ENCODE measurements at regions not wholly inside any gene's neighbourhood (a gene's known extent, or its start where the extent isn't known, plus 50 kb on each side); places are given as distances from the start of the nearest gene placed in this dataset.

DNA sequence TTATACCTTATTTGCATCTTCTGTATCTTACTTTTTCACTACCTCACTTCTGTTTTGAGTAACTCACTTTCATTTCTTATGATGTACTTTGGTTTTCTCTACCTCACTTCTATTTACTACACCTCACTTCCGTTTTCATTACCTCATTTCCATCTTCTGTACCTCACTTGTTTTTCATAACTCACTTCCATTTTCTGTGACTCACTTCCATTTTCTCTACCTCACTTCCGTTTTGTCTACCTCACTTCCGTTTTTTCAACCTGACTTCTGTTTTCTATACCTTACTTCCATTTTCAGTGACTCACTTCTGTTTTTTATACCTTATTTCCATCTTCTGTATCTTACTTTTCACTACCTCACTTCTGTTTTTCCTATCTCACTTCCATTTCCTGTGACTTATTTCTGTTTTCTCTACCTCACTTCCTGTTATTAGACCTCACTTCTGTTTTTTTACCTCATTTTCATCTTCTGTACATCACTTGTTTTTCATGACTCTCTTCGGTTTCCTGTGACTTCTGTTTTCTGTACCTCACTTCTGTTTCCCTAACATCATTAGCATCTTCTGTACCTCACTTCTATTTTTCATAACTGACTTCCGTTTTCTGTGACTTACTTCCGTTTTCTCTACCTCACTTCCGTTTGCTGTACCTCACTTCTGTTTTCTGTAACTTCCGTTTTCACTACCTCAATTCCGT is 493.1 kb upstream of the AKR1E2 start:
- no peak for DNase-seq
- ATAC-seq (ENCODE audit: poor library complexity) = no peak
- intact Hi-C loops (cut with DNase I) = no loop called here

DNA sequence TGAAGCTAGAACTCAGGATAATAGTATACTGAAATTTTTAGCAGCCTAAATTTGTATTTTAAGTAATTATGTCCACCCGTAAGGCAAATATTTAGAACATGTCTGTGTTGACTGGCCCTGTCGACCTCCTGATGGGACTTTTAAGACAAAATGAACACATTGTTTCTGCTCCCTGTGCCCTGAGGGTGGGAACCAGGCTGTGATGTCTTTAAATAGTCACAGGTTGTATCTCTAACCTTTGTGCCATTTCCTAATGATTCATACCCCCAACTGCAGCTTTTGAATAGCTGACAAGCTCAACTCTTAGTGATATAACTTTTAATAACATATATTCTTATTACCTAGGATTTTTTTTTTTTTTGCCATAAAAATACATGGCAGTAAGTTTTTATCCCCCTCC is 494.9 kb upstream of the AKR1E2 start:
- DNase-seq (no peak), ATAC-seq (ENCODE audit: poor library complexity) (no peak)
- intact Hi-C loops (cut with DNase I) = no loop called here

DNA sequence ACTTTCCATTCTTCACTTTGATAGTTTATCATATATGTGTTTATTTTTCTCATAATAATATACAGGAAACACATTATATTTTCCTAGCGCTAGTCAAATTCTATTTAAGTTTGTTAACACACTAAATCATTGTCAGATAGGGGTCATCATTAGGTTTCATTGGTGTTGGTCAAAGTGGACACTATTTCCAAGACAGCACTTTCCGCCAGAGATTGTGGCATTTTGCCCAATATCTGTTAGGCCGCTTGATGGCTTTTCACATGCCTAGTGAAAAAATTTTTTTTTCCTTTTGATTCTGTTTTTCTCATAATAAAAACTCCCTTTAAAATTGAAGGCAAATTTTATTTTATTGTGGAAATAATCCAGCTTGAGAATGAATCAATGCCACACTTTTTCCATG is 495.4 kb upstream of the AKR1E2 start:
- intact Hi-C loops (cut with DNase I) = no loop called here
- ATAC-seq (ENCODE audit: poor library complexity) (no peak), DNase-seq (no peak)

DNA sequence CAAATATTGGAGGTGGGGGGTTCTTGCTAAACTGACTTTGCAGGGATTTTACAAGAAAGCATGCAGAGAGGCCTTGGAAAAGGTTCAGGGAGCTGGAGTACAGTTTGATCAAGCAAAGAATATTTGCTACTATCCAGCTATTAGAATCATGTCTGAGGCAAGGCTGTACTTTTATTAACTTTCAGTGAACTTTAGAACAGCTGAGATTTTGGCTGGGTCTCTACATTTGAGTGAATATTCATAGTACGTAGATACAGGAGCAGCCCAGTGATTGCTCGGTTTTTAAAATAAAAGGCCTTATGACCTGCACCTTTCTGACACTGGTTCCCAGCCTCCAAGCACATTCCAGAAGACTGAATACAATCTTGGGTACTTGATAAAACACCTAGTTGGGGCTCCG is 496.8 kb upstream of the AKR1E2 start:
- no peak for ATAC-seq (ENCODE audit: poor library complexity)
- no peak for DNase-seq
- intact Hi-C loops (cut with DNase I) = no loop called here

DNA sequence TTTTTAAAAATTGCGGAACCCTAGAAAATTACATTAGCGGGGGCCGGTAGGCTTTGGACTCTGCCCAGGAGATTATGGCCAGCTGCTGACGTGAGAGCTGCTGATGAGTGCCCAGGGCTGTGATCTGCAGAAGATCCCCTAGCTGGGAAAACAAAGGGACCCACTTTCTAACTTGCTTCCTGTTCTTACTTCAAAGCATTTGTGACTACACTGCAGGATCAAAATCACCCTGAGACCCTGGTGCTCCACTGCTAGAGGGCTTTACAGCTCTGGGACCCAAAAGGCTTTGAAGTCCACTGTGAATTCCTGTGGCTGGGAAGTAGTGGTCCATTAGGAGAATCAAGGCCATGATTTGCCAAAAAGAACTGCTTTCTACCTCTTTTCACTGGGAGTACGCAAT is 499.4 kb upstream of the AKR1E2 start:
- no peak for DNase-seq
- intact Hi-C loops (cut with DNase I) = no loop called here
- no peak for ATAC-seq (ENCODE audit: poor library complexity)

DNA sequence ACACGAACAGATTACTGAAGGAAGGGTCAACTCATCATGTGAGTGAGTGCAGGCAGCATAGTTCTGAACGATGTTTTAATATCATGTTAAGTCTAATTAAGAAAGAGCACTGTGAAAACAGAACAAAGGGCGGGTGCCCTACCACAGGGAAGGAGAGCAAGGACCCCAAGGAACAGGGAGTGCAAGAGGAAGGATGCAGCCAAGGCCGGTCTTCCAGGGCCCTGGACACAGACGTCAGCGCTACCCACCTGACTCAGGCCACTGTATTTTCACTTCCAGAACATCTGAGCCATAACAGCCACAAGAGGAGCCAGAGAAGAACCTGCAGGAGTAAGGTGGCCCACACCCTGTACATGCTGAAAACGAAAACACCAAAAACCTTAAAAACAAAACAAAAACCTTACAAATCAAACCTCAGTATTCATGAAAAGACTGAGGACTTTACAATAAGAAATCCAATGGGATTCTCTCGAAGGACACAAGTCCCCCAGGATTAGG is 506.1 kb upstream of the AKR1E2 start:
- intact Hi-C loops (cut with DNase I) = no loop called here
- ATAC-seq (ENCODE audit: poor library complexity) (no peak), DNase-seq (no peak)

DNA sequence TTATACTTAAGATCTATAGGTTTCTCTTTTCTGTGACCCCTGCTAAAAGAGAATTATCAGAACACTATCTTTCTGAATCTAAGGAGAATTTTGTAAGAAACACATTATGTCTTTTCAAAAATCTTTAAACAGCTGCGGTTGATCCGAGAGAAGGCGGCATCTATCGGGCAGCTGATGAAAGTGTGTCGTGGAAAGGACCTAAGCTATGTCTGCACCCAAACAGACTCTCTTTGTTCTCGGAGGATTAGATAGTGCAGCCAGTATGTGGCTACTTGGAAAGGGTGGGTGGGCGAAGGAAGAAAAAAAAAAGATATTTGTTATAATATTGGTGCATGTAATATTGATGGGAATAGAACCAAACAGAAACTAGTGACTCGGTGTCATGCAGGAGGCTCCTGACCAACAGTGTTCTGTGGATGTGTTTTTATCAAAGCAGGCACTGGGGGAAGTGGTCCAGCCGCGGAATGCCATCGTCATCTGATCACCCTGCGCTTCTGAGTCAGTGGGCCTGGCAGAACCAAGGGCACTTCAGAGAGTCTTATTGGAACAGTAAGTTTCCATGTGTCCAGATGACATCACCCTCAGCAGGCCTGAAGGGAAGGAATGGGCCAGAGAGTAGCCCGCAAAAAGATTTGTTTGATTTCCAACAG is 509.7 kb upstream of the AKR1E2 start:
- DNase-seq = peak; percentile 60
- intact Hi-C loops (cut with DNase I) = no loop called here
- ATAC-seq (ENCODE audit: poor library complexity) = peak; percentile 72

DNA sequence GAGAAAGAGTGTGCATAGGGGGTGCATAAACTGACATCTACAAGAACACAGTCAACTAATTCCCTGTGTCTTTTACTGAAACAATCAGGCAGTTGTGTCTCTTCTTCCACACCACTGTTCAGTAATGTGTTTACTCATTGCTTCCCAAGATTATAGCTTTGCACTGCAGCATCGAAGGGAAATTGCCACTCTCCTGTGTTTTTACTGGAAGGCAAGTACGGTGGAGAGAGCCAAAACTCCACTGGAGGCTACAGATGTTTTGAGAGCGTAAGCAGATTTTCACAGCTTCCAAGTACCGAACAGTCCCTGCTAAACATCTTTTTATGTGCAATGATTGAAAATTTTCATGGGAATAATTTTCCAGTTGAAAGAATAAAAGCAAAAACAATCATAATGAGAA is 510.5 kb upstream of the AKR1E2 start:
- ATAC-seq (ENCODE audit: poor library complexity) = peak; percentile 91
- no peak for DNase-seq
- intact Hi-C loops (cut with DNase I) = no loop called here

DNA sequence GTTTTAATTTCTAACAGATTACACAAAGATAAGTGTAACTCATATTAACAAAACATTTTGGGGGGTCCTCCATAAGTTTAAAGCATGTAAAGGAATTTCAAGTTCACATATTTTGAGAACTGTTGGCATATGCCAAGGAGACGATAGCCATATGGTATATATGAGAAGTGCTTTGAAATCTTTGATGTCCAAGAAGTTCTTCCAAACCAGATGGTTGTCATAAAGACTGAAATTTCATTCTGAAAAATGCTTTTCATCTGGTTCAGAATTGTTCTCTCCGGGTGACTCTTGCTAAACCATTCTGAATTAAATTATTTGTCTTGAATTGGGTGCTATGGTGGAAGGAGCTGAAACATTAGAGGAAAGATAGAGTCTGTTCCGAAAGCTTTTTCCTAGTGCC is 513.0 kb upstream of the AKR1E2 start:
- ATAC-seq (ENCODE audit: poor library complexity) (no peak), DNase-seq (no peak)
- intact Hi-C loops (cut with DNase I) = no loop called here

DNA sequence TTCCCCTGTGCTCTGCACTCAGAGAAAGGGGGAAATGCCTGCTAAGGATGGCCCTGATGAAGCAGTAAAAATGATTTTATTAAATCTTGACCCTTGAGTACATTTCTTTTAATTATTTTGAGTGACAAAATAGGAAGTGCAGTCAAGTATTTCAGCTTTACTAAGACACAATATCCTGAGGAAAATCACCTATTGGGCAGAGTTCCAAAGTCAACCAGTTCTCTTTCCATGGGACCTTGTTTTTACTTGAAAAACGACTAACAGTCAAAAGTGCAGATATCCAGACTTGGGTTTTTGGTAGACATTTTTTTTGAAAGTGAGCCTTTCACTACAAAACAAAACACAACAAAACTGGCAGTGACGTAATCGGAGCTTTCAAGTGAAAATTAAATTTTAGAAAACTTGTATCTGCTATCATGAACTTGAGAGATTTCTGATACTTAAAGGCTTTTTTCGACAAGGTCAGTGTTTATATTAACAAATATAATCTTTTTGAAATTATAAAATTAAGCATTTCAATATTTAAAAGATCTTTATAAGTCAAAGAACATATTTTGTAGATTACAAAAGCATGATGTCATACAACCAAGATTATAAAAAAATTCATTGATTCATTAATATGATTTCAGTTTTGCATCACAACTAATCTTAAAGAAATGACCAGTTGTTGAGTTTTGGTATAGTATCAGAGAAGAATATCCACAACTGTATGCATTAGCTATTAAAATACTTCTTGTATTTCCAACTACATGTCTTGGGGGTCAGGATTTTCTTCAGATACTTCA is 513.8 kb upstream of the AKR1E2 start:
- no peak for ATAC-seq (ENCODE audit: poor library complexity)
- intact Hi-C loops (cut with DNase I) = no loop called here
- DNase-seq = no peak

DNA sequence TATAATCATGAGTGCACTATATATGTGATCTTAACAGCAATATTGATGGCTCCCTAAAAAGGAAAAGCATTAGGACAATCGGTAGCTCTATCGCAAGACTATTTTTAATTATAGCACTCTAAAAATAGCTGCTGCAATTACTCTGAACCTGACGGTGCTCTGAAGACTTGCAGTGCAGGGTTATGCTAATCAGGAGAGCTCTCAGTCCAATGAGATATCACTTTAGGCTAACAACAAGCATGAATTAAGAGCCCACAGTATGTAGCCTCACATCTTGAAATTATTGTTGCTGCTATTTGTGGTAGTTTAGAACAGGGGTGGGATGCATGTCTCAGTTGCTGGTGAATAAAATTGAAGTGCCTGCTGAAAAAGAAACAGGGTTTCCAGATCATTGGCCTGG is 515.8 kb upstream of the AKR1E2 start:
- no peak for DNase-seq
- intact Hi-C loops (cut with DNase I) = no loop called here
- ATAC-seq (ENCODE audit: poor library complexity) = peak; percentile 85

DNA sequence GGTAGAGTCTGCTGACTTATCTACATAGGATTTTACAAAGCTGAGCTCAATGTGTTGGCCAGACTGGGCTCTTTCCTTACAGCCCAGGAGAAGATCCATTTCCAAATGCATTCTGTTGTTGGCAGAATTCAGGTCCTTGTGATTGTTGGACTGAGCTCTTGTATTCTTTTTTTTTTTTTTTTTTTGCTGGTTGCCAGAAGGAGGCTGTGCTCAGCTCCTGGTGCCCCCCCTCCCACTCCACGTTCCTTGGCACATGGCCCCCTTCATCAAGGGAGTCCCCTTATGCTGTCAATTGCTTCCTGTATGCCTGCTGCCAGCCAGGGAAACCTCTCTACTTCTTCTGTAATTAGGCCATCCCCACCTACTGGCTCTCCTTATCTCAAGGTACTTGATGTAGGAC is 518.1 kb upstream of the AKR1E2 start:
- peak; percentile 24 for ATAC-seq (ENCODE audit: poor library complexity)
- intact Hi-C loops (cut with DNase I) = no loop called here
- no peak for DNase-seq

DNA sequence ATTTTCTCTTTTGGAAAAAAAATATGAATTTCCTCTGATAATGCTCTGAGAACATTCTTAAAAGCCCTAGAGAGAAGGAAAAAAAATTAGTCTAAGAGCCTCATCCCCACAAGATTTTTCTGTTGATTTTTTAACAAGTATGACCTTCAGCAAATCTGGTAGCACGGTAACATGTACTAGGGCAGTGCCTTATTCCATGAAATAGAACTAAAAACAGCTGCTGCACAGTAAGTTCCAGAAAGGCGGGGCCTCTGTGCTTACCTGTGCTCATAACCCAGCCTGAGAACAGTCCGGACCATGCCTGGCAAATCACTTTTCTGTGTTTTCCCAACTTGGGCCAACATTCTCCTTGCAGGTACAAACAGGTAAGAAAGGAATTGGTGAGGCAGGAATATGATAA is 519.1 kb upstream of the AKR1E2 start:
- ATAC-seq (ENCODE audit: poor library complexity) = peak; percentile 34
- intact Hi-C loops (cut with DNase I) = no loop called here
- DNase-seq = no peak

DNA sequence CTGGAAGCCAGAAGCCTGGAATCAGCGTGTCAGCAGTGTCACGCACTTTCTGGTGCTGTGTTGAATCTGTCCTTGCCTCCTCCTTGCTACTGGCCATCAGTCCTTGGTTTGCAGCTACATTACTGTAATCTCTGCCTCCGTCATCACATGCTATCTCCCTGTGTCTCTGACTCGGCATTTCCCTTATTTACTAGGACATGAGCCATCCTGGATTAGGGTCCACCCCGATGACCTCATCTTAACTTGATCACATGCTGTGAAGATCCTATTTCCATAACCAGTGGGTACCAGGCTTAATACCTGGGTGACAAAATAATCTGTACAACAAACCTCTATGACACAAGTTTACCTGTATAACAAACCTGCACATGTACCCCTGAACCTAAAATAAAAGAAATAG is 518.0 kb upstream of the KLF6 start:
- ATAC-seq (ENCODE audit: poor library complexity) = no peak
- intact Hi-C loops (cut with DNase I) = no loop called here
- no peak for DNase-seq

DNA sequence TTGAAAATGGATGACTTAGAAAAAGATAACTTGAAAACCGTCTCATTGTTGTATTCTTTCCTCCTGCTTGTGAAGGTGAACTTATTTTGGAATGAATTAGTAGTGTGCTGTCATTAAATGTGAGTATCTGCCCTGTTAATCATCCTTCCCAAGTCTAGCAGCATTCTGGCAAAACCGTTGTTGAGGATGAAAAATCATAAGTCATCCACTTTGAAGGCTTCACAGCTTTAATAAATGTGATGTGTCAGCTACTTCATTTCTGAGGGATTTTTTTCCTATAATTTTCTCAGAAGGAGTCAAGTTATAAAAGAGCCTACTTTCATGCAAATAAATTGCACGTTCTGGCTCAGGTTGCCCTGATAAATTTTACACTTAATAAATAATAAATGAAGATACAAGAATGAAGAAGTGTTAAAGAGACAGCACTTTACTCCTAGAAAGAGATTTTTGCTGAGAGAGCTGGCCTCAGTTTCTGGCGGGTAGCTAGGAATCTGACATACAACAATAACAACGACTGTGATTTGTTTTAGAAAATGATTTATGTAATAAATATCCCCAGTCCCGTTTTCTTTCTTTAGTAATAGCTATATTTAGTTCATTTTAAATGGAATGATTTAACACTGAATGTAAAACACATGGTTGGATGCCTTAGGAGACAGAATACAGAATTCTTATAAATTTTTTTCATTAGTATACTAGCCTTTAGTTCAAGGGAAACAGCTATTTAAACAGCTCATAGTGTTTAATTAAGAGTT is 516.5 kb upstream of the KLF6 start:
- intact Hi-C loops (cut with DNase I) = no loop called here
- no peak for DNase-seq

DNA sequence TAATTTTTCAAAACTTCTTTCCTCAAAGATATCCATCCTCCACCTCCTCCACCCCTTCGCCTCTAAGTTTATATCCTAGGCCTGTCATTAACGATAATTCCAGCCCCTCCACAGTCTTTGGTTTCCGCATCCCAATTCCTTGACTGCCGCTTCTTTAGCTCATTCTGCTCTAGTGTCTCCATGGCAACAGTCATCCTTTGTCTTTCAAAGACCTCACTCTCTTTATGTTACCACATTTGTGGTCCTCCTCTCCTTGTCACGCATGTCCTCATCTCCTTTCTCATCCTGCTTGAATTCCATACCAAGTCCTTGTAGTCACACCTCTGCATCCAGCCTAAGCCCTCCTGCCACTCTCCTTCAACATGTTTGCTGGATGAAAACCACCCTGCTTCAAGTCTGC is 511.2 kb upstream of the KLF6 start:
- intact Hi-C loops (cut with DNase I) = no loop called here
- ATAC-seq (ENCODE audit: poor library complexity) = no peak
- DNase-seq = no peak

More for the DNA sequence above, 516.5 kb upstream of the KLF6 start:
- no peak for ATAC-seq (ENCODE audit: poor library complexity)

DNA sequence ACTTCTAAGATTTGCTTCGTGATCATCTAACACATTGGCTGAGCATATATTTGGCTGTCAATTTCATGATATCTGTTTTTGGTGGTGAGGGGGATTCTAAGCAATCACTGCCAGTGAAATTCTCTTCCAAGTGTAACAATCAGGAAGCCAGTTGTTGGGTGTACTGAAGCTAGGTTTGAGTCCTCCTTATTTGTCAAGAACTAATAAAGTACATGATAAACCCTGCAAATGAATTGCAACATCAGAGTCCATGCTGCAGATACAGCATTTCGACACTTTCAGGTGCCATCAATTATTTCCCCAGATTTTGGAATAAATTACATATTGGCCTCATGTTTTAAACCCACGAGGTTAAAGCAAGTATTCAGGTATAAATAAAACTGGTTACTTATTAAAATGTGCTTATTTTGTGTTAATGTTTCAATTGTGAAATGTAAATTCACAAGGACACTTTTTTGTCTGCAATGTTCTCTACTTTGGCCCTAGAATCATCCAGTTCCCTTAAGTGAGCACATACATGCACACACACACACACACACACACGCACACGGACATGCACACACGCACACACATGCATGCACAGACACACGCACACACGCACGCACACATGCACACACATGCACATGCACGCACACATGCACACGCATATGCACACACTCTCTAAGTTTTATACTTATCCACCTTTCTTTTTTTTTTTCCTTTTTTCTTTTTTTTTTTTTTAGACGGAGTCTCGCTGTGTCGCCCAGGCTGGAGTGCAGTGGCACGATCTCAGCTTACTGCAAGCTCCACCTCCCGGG is 510.2 kb upstream of the KLF6 start:
- ATAC-seq (ENCODE audit: poor library complexity) = peak; percentile 71
- intact Hi-C loops (cut with DNase I) = no loop called here
- no peak for DNase-seq

DNA sequence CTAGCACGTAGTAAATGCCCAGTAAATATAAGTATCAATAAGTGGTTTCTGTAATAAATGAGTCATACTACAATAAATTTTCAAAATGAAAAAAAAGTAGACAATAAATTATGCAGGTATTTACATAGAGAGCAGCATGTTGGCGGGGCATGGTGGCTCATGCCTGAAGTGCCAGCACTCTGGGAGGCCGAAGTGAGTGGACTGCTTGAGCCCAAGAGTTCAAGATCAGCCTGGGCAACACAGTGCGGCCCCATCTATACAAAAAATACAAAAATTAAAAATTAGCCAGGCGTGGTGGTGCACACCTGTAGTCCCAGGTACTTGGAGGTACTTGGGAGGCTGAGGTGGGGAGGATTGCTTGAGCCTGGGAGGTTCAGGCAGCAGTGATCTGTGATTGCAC is 509.3 kb upstream of the KLF6 start:
- intact Hi-C loops (cut with DNase I) = no loop called here
- DNase-seq (no peak), ATAC-seq (ENCODE audit: poor library complexity) (no peak)
